Liver (tissue), 7 donors: ENCODE measurements at regions not wholly inside any gene's neighbourhood (a gene's known extent, or its start where the extent isn't known, plus 50 kb on each side); places are given as distances from the start of the nearest gene placed in this dataset.

Experiments used
- DNase-seq: peaks from one replicate; pipeline ENCODE4 v3.0.0-alpha.2; 2017; ENCODE audit warnings: low spot score
- H3K27ac ChIP-seq, 2 donors: one replicate each; pipeline ENCODE4 v1.7.0; 2013; ENCODE audit warnings: inconsistent platforms in 2 of 2, low read length in 2 of 2, control low read depth in 1 of 2, low read depth in 1 of 2, mild to moderate bottlenecking in 1 of 2
- H3K27me3 ChIP-seq, 4 donors: one replicate each; pipeline versions ENCODE4 v1.6.1 to v1.7.0; 2013; ENCODE audit warnings: low read length in 3 of 4, inconsistent platforms in 1 of 4, mild to moderate bottlenecking in 1 of 4, moderate library complexity in 1 of 4; ENCODE audit not compliant: control insufficient read depth in 4 of 4, insufficient read depth in 4 of 4
- H3K36me3 ChIP-seq, 4 donors: one replicate each; pipeline versions ENCODE4 v1.6.1 to v1.7.0; 2013; ENCODE audit warnings: low read length in 3 of 4, mild to moderate bottlenecking in 3 of 4, low read depth in 1 of 4, moderate library complexity in 1 of 4; ENCODE audit not compliant: control insufficient read depth in 4 of 4, insufficient read depth in 3 of 4
- H3K4me1 ChIP-seq, 4 donors: one replicate each; pipeline versions ENCODE4 v1.6.1 to v1.7.0; 2013; ENCODE audit warnings: low read length in 3 of 4, mild to moderate bottlenecking in 3 of 4, moderate library complexity in 1 of 4; ENCODE audit not compliant: control insufficient read depth in 4 of 4, insufficient read depth in 4 of 4
- H3K4me3 ChIP-seq, 3 donors: one replicate each; pipeline versions ENCODE4 v1.6.1 to v1.7.0; 2013; ENCODE audit warnings: low read length in 3 of 3, control low read depth in 1 of 3, low read depth in 1 of 3, mild to moderate bottlenecking in 1 of 3
- H3K9ac ChIP-seq, 2 donors: one replicate each; pipeline ENCODE4 v1.7.0; 2013; ENCODE audit warnings: low read length in 2 of 2, mild to moderate bottlenecking in 2 of 2, moderate library complexity in 2 of 2, control low read depth in 1 of 2, low read depth in 1 of 2
- H3K9me3 ChIP-seq, 4 donors: one replicate each; pipeline versions ENCODE4 v1.6.1 to v1.7.0; 2013; ENCODE audit warnings: low read length in 3 of 4; ENCODE audit not compliant: control insufficient read depth in 4 of 4
- HNF4A ChIP-seq, 2 donors: conservative IDR thresholded peaks; 2 replicates each; pipeline ENCODE4 v1.6.1; 2016; ENCODE audit warnings: antibody characterized with exemption in 2 of 2, mild to moderate bottlenecking in 2 of 2
- NR2F2 ChIP-seq: IDR thresholded peaks from 2 replicates; pipeline ENCODE4 v1.6.1; 2016; ENCODE audit warnings: antibody characterized with exemption
- WGBS: extraction: QIAGEN DNeasy Blood & Tissue Kit; methylation state at CpG from one replicate; pipeline ENCODE4 v1.1.7; 2013; 5-methylcytosine and 5-hydroxymethylcytosine counted together
- donor health status: healthy.
- donor health status: healthy.
- donor health status: healthy.
- donor health status: healthy.

GRCh38 chr12:101539148-101539547 lies 55.6 kb upstream of the MYBPC1 start:
- Histone ChIP-seq H3K27ac (no peak overlapping the region), H3K9me3 (no peaks in the 10 kb centered on the region), H3K27me3 (no peaks in the 10 kb centered on the region), H3K4me1 (no peaks in the 10 kb centered on the region), H3K4me3 (no peak overlapping the region), H3K36me3 (no peaks in the 10 kb centered on the region), H3K9ac (no peak overlapping the region)
- no peak for DNase-seq
- 39% methylated on average over 3 of the region's 3 CpGs for WGBS
- TF ChIP-seq NR2F2 (no peak), HNF4A (conservative IDR thresholded peaks at IDR 0.05) (peak in 1 of 2 donors; percentile 15)
